ENCODE measurements at regions not wholly inside any gene's neighbourhood (a gene's known extent, or its start where the extent isn't known, plus 50 kb on each side); places are given as distances from the start of the nearest gene placed in this dataset.

DNA sequence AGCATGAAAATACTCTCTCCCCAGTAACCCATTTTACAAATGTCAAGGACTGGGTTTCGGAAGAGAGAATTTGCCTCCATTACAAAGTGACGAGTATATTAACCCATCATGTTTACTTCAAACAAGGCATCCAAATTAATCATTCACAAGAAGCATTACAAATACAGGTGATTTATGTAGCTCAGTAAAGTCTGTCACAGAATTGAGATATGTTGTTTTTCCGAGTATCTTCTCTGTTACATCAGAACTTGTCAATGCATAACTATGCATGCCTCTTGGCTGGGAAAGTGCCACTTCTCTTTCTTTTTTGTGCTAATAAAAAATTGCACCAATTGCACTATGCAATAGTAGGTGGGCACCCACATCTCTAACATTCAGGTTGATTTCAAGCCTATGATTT is 158.2 kb downstream of the AREG start:
- TF ChIP-seq, protein P1, sequence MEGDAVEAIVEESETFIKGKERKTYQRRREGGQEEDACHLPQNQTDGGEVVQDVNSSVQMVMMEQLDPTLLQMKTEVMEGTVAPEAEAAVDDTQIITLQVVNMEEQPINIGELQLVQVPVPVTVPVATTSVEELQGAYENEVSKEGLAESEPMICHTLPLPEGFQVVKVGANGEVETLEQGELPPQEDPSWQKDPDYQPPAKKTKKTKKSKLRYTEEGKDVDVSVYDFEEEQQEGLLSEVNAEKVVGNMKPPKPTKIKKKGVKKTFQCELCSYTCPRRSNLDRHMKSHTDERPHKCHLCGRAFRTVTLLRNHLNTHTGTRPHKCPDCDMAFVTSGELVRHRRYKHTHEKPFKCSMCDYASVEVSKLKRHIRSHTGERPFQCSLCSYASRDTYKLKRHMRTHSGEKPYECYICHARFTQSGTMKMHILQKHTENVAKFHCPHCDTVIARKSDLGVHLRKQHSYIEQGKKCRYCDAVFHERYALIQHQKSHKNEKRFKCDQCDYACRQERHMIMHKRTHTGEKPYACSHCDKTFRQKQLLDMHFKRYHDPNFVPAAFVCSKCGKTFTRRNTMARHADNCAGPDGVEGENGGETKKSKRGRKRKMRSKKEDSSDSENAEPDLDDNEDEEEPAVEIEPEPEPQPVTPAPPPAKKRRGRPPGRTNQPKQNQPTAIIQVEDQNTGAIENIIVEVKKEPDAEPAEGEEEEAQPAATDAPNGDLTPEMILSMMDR (IDR thresholded peaks at IDR 0.05; ENCODE audit: low read depth, low read length), result no peak
- TF ChIP-seq MYC (IDR thresholded peaks at IDR 0.05; ENCODE audit: low read depth, low read length) (no peak), MAX (IDR thresholded peaks at IDR 0.05; ENCODE audit: low read depth, low read length) (no peak)
